Brain pericyte (primary cell): ENCODE measurements at regions not wholly inside any gene's neighbourhood (a gene's known extent, or its start where the extent isn't known, plus 50 kb on each side); places are given as distances from the start of the nearest gene placed in this dataset.
"Not testable (repeated sequence)": the region's sequence is repeated elsewhere in the genome, so short reads cannot be mapped to it uniquely, and the experiment has no call there.

Experiments used
- DNase-seq: peaks from one replicate; pipeline ENCODE4 v3.0.0-alpha.2; 2012; ENCODE audit warnings: low read depth, low spot score

DNA sequence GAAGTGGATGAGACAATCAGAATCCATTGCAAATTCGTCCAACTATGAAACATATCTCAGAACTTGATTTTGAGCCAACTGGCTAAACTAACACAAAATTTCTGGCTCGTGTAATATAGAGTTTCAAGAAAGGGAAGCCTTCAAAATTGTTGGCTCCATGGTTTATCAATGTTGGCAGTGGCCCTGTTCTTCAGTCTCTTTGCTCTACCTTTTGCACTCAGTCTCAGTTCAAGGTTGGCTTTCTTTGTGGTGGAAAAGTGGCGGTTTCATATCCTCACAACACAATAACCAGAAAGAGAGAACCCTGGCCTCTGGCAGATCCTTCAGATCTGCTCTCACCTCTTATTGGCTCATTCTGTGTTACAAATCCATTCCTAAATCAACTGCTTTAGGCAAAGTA, 473.8 kb upstream of the API5 start:
- no peak for DNase-seq

GRCh38 chr11:42840176-42840829, 471.5 kb upstream of the API5 start:
- no peak for DNase-seq

- no peak for DNase-seq
Measured at GRCh38 chr11:42840860-42841259, 470.9 kb upstream of the API5 start.

DNA sequence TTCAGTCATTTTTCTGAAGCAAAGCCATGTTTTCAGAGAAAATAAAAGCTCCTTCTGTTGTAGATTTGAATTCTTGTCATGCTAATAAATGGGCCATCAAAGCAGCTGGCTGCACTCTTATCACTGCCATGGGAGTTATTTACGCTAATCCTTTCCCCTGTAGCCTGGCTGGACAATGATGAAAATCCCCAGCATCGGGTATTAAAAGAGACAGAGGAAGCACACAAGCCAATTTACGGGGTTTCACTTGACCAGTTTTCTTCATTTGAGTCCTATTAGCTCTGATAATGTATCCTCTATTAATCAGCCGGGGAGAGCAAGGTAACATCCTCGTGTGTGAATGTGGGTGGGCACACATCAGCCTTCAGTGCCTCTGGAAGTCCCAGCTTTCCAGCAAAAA, 470.2 kb upstream of the API5 start:
- DNase-seq: no peak

DNA sequence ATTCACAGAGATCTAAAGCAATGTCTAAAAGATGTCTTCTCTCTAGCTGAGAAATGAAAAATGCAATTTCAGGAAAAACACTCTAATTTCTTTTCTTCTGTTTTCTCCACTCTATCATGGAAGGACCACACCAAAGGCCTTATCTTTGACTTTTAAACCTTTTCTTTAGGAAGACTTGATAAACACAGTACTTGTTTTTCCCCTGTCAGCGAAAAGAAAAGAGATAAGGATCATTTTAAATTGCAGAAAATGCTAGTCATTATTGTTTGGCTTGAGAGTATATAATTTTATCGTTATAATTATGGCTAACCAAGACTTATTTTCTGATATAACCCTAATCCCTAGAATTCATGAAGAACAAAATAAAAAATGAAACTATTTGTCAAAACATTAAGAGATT, 462.4 kb upstream of the API5 start:
- no peak for DNase-seq

- no peak for DNase-seq
Measured at GRCh38 chr11:42857344-42857743, 454.5 kb upstream of the API5 start.

DNA sequence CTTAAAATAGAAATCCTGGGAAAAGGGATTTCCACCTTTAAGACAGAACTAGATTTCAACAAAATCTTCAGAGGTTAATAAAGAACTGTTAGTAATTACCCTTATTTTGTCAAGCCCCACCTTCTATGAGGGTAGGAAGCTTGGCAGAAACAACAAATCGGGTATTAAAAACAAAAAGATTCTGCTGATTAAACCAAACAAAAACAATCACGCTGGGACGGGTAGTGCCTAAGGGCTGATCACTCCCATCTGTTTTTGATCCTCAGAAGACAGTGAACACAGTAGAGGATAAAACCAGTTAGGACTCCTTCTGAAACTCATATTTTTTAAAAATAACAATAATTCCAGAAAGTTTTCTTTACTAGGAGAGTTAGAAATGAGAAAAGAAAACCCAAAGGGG, 441.3 kb upstream of the API5 start:
- DNase-seq: no peak

- not testable (repeated sequence) for DNase-seq
Measured at GRCh38 chr11:42873800-42874405, 437.9 kb upstream of the API5 start.

GRCh38 chr11:42881335-42881734, 430.5 kb upstream of the API5 start:
- DNase-seq: not testable (repeated sequence)

DNA sequence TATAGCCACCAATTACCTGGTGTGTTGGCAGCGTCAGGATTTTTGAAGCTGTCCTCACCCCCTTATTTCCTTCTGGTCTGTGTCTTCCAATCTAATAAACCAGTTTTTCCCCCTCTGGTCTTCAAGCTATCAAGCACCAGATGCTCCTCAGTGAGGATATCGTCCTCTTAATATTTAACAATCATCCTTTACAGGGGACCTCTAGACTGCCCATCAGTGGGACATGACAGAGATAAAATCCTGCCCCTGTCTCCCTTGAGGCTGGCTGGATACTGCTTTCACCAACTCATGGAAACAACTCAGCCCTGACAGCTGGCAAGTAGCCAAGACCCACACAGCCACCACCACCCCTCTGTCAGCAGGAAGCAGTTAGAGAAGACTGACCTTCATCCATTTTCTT, 421.0 kb upstream of the API5 start:
- no peak for DNase-seq

GRCh38 chr11:42901084-42901483, 410.7 kb upstream of the API5 start:
- DNase-seq: no peak

DNA sequence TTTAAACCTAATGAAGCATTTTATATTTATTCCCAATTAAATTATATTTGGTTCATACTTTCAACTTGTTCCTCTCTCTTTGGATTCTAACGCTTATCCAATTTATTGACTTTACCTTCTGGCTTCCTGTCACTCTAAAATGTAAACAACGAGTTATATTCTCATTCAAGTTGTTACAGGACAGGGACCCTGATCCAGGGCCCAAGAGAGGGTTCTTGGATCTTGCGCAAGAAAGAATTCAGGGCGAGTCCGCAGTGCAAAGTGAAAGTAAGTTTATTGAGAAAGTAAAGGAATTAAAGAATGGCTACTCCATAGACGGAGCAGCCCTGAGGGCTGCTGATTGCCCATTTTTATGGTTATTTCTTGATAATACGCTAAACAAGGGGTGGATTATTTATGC, 405.6 kb upstream of the API5 start:
- no peak for DNase-seq

- DNase-seq: no peak
Measured at GRCh38 chr11:42913731-42914130, 398.1 kb upstream of the API5 start.

GRCh38 chr11:42923651-42924050, 388.1 kb upstream of the API5 start:
- DNase-seq: no peak

DNA sequence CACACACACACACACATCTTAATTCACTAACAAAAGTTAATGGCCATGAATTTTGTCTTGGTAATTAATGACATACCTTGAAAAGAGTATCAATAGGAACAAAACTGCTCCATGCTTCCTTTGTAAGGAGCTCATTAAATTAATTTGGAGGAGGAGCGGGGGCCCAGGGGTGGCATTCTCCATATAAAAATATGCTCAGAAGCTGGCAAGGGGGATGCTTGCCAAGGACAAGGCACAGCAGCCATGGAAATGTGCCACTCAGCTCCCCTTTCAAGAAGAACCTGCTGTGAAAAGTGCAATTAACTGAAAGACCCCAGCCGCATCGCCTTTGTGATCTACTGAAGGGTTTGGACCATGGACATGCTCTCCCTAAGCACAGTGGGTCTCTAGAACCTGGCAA, 385.9 kb upstream of the API5 start:
- no peak for DNase-seq

DNA sequence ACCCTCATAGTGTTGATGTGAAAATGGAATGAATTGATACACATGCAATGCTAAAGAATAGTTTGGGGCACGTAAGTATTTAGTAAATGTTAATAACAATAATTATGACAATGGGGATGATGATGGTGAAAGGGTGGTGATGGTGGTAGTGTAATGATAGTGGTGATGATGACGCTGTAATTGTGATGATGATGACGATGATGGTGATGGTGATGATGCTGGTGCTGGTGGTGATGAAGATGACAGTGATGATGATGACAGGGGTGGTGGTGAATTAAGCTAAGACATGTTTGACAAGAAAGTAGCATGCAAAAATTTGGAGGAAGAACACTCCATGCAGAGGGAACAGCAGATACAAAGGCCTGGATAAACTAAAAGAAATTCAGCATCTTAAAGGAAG, 364.4 kb upstream of the API5 start:
- no peak for DNase-seq

GRCh38 chr11:42949738-42950376, 361.9 kb upstream of the API5 start:
- not testable (repeated sequence) for DNase-seq

DNA sequence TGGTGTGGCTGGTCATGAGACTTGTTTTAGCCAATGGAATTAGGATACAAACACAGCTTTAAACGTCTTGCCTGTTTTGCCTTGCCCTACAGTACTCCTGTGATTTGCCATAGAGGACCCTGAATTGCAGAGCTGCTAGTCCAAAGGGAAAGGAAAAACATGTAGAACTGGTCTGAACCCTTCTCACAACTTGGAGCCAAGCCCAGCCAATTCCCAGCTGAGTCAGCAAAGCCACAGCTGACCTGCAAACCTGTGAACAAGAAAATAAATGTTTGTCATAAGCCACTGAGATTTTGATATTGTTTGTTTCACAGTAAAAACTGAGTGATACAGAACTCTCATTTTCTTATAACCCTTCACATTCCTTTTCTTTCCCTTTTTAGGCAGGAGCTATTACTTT, 360.5 kb upstream of the API5 start:
- DNase-seq: no peak

DNA sequence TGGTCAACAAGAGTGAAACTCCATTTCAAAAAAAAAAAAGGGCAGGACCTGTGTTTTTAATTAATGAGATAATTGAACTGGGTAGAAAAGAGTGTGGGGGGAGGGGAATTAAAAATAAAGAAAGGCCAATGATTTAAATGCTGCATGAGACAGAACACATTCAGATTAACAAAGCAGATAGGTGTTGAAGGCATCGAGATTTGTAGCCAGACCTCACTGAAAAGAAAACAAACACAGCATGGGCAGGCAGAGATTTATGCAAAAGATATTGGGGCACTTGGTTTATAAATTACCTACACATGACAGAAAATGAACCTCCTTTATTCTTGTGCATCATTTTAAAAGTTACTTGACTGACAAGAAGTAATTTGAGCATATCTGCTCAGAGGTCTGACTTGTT, 354.0 kb upstream of the API5 start:
- DNase-seq: no peak

- no peak for DNase-seq
Measured at GRCh38 chr11:42958635-42959034, 353.2 kb upstream of the API5 start.

GRCh38 chr11:42960521-42961088, 351.2 kb upstream of the API5 start:
- DNase-seq: no peak

GRCh38 chr11:42967653-42968052, 344.1 kb upstream of the API5 start:
- DNase-seq: no peak

- DNase-seq: no peak
Measured at GRCh38 chr11:42972741-42973140, 339.1 kb upstream of the API5 start.
